Heart right ventricle (tissue), 16 donors: ENCODE measurements at regions not wholly inside any gene's neighbourhood (a gene's known extent, or its start where the extent isn't known, plus 50 kb on each side); places are given as distances from the start of the nearest gene placed in this dataset.
A peak's percentile ranks its signal among the peaks of the same experiment; 100 is the strongest.
"Not testable (repeated sequence)": the region's sequence is repeated elsewhere in the genome, so short reads cannot be mapped to it uniquely, and the experiment has no call there.

Source experiments
- ATAC-seq, 8 donors: fragments of 200-7000 bp; cut with Tn5 transposase; one replicate each; pipeline ENCODE4 v1.9.1; 2020; ENCODE audit warnings: mild to moderate bottlenecking in 8 of 8, moderate library complexity in 8 of 8, moderate number of reproducible peaks in 1 of 8
- DNase-seq, 2 donors: peaks; one replicate each; pipeline ENCODE4 v3.0.0-alpha.2; 2020
- H3K27ac ChIP-seq, 10 donors: fragments of 200-600 bp; sonication (generic) in 2 of 10; one replicate each; pipeline versions ENCODE4 v1.5.0 to v1.8.0; 2020 to 2022; ENCODE audit warnings: mild to moderate bottlenecking in 3 of 10
- H3K27me3 ChIP-seq, 7 donors: fragments of 200-600 bp; one replicate each; pipeline ENCODE4 v1.8.0; 2021 to 2022; ENCODE audit warnings: mild to moderate bottlenecking in 2 of 7
- H3K36me3 ChIP-seq, 9 donors: fragments of 200-600 bp; sonication (generic) in 1 of 9; one replicate each; pipeline versions ENCODE4 v1.5.0 to v1.8.0; 2020 to 2022; ENCODE audit warnings: mild to moderate bottlenecking in 2 of 9
- H3K4me1 ChIP-seq, 9 donors: fragments of 200-600 bp; sonication (generic) in 1 of 9; one replicate each; pipeline versions ENCODE4 v1.5.0 to v1.8.0; 2020 to 2022; ENCODE audit warnings: mild to moderate bottlenecking in 4 of 9
- H3K4me3 ChIP-seq, 10 donors: fragments of 200-600 bp; sonication (generic) in 2 of 10; one replicate each; pipeline versions ENCODE4 v1.5.0 to v1.8.0; 2020 to 2022; ENCODE audit warnings: mild to moderate bottlenecking in 7 of 10, moderate library complexity in 2 of 10
- H3K9me3 ChIP-seq, 11 donors: fragments of 200-600 bp in 10 of 11; sonication (generic) in 2 of 11; one replicate each; pipeline versions ENCODE4 v1.5.0 to v1.8.0; 2013 to 2022; ENCODE audit warnings: mild to moderate bottlenecking in 2 of 11, control low read depth in 1 of 11, moderate library complexity in 1 of 11
- CTCF ChIP-seq, 9 donors: fragments of 200-600 bp; sonication (generic) in 2 of 9; IDR thresholded peaks; one replicate each; pipeline versions ENCODE4 v1.5.0 to v1.8.0; 2021 to 2022; ENCODE audit warnings: antibody characterized with exemption in 9 of 9, mild to moderate bottlenecking in 5 of 9, moderate library complexity in 1 of 9
- WGBS, 2 donors: extraction: QIAGEN DNeasy Blood & Tissue Kit; methylation state at CpG; one replicate each; pipeline ENCODE4 v1.1.7; 2013; ENCODE audit warnings: inconsistent platforms in 1 of 2; 5-methylcytosine and 5-hydroxymethylcytosine counted together
- intact Hi-C, 10 donors: fragments of 100-400 bp; cut with DNase I; formaldehyde crosslinking; loops; one replicate each; pipeline versions ENCODE4 v1.11.1 to v1.14.2; 2022
- donor health status: Arrhythmogenic right ventricular cardiomyopathy.
- donor health status: ischemic (EF 13 %, LVEDD 7.1; RV severe dilation, severe dysfunction).
- donor health status: healthy with polysubstance abuse.
- donor health status: DM: no; HTN: yes; CAD: no.
- donor health status: DM: no; HTN: no; CAD: no.
- donor health status: ischemic (EF 25% LVEDD 6.9; RV normal size, moderate dysfunction).
- donor health status: ischemic (EF 25% LVEDD 5.7; RV mildly dilated, moderate dysfunction).
- donor health status: healthy.
- donor health status: DM: yes; HTN: yes; CAD: no.
- donor health status: Ischemic cardiomyopathy.
- donor health status: ischemic (EF 35%, LVEDD 5.7; RV mildly dilated, moderate dysfunction).
- donor health status: nonischemic (EF 11% LVEDD 7.7; RV severe dilation, severe dysfunction).
- donor health status: DM: yes; HTN: yes; CAD: no.
- donor health status: PGD.
- donor health status: ischemic (EF 29% LVEDD 5.4; RV normal size, mild dysfunction).
- donor health status: nonischemic (EF 23%, LVEDD 6.1; RV moderate dilation, normal function).

DNA sequence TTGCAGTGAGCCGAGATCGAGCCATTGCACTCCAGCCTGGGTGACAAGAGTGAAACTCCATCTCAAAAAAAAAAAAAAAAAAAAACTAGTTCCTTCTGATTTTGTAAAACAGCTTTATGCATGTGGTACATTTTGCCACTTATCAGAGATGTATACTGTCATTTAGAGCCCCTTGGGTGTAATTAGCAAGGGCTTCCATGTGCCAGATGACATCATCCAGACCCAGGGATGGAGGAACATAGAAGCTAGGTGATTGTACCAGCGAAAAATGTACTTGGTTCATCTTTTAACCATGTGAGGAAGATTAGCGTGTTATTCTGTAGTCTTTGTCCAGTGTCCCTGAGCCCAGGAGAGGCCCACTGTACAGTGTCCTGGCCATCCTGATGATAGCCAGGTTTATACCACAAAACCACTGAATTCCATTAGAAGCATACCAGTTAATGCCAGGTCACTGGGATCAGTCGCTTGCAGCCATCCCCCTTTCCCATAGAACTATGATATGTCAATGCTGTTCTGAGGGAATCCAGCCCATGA, 239.3 kb upstream of the SGCD start:
- ATAC-seq (no peak), DNase-seq (no peak)
- H3K4me1 ChIP-seq: no peaks in the 10 kb centered on the region
- H3K36me3 ChIP-seq: no peaks in the 10 kb centered on the region
- no peaks in the 10 kb centered on the region for H3K27me3 ChIP-seq
- no peak for TF ChIP-seq CTCF (IDR thresholded peaks at IDR 0.05)
- intact Hi-C loops: no loop called here
- peaks cover 0 to 28% (median 7%) of the 10 kb centered on the region in 11 donors for H3K9me3 ChIP-seq
- WGBS, 2 donors: 80 to 84% methylated on average over 5 of the region's 5 CpGs
- no peak overlapping the region for H3K27ac ChIP-seq
- H3K4me3 ChIP-seq: no peak overlapping the region

DNA sequence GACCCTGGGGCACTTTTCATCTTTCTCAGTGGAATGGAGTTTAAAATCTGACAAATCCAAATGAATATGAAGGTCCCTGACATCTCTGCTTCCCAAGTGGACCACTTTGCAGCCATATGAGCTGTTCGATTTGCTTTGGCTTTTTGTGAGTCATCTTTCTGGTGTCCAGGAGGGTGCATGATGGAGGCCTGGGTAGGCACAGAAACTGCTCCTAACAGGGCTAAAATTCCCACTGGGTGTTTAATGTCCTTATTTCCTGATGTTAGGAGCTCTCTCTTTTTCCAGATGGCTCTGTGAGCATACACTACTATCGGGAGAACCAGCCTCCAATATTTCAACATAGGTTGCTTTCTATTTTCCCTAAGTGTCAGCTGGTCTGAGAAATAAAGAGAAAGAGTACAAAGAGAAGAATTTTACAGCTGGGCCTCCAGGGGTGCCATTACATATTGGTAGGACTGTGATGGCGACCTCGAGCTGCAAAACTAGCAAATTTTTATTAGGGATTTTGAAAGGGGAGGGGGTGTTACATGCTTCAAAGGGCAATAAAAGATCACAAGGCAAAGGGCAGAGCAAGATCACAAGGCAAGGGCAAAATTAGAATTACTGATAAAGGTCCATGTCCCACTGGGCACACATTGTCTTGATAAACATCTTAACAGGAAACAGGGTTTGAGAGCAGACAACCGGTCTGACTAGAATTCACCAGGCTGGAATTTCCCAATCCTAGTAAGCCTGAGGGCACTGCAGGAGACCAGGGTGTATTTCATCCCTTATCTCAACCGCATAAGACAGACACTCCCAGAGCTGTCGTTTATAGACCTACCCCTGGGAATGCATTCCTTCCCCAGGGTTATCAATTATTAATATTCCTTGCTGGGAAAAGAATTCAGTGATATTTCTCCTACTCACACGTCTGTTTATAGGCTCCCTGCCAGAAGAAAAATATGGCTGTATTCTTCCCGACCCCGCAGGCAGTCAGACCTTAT, 236.7 kb upstream of the SGCD start:
- DNase-seq, H3K4me3 ChIP-seq, H3K27ac ChIP-seq, intact Hi-C loops, H3K36me3 ChIP-seq, H3K27me3 ChIP-seq, ATAC-seq, H3K4me1 ChIP-seq: not testable (repeated sequence)
- 71 to 83% methylated on average over 10 of the region's 10 CpGs for WGBS, 2 donors
- H3K9me3 ChIP-seq: peaks cover 0 to 28% (median 7%) of the 10 kb centered on the region in 11 donors

- Histone ChIP-seq H3K27me3 (no peaks in the 10 kb centered on the region), H3K4me1 (peaks cover 0 to 8% (median 0%) of the 10 kb centered on the region in 9 donors), H3K4me3 (no peak overlapping the region), H3K27ac (no peak overlapping the region), H3K36me3 (no peaks in the 10 kb centered on the region), H3K9me3 (peaks cover 0 to 28% (median 7%) of the 10 kb centered on the region in 11 donors)
- ATAC-seq (no peak), DNase-seq (no peak)
- no peak for TF ChIP-seq CTCF (IDR thresholded peaks at IDR 0.05)
- 77 to 91% methylated on average over 2 of the region's 2 CpGs for WGBS, 2 donors
- intact Hi-C loops: no loop called here
Observed at GRCh38 chr5:156093024-156093423, 233.9 kb upstream of the SGCD start.

- DNase-seq (peak; percentile 10 to 19), ATAC-seq (peak; percentile 74 to 92 (median 82))
- no peak overlapping the region for H3K27ac ChIP-seq
- WGBS, 2 donors: 82 to 87% methylated on average over 4 of the region's 4 CpGs
- H3K9me3 ChIP-seq: peaks cover 0 to 28% (median 7%) of the 10 kb centered on the region in 11 donors
- no peak for TF ChIP-seq CTCF (IDR thresholded peaks at IDR 0.05)
- no peaks in the 10 kb centered on the region for H3K27me3 ChIP-seq
- H3K4me3 ChIP-seq: no peak overlapping the region
- no peaks in the 10 kb centered on the region for H3K36me3 ChIP-seq
- intact Hi-C loops: no loop called here
- peaks cover 0 to 8% (median 0%) of the 10 kb centered on the region in 9 donors for H3K4me1 ChIP-seq
Observed at GRCh38 chr5:156094001-156094400, 233.0 kb upstream of the SGCD start.
